ENCODE measurements at regions not wholly inside any gene's neighbourhood (a gene's known extent, or its start where the extent isn't known, plus 50 kb on each side); places are given as distances from the start of the nearest gene placed in this dataset.

DNA sequence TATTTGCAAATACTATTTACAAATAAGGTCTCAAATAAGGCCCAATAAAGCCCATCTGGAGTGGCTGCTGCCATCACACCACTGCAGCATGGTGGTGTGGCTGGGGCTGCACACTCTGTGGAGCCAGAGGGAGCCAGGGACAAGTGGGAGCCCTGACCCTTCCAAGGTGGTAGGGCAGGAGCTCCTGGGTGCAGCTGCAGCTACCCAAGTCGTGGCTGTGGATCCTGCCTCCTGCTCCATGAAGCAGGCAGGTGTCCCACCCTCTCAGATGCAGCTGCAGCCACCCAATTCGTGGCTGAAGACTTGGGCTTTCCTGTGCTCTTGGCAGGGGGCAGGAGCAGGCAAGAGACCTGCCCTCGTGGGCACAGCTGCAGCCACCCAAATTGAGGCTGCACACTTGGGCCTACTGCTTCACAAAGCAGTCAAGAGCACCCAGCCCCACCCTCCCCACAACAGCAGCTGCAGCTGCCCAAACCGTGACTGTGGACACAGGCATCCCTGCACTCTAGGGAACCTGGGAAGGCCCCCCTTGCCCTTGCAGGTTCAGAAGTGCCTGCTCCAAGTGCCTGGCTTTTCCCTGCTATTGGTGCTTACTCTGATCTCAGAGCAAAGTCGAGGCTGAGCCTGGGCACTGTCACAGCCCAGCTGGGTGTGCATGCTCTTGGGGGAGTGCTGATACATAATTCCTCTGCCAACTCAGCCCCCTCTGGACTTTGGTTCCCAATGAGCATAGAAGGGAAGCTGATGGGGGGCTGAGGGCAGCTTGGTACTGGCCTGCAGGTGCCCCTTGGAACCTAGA, 614.8 kb downstream of the PCDH18 start:
- DNase-seq, result no peak

DNA sequence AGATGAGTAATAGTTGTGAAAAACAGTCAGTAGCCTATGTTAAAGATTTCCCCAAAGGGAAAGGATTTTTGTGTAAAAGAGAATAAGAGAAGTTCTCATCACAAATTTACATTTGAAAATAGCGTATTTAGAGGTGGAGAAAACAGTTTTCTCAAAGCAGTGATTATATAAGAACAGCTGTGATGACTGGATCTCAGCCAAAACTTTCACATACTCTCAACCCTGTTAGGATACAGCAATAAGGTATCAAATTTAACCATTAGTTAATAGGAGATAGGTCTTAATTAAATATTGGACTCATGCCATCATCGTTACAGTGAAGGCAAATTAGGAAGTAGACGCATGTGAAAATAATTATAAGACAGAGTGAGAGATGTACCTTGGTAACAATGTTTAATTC, 622.7 kb downstream of the PCDH18 start:
- peak; percentile 85 for DNase-seq

DNA sequence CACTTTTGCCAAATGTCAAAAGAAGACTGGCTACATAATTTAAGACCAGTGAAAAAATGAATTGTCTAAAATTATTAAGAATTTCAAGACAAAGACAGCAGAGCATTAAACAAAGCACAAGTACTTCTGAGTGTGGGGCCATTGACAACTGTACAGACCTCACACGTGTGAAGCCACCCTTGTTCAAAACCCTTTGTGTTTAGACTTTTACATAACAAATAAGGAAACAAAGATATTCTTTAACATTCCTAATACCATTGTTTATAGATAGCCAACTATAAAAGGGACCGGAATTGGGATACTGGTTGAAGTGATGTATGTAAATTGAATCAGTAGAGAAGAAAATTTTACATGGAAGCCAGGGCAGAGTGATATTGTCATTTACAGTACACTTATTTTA, 624.2 kb downstream of the PCDH18 start:
- no peak for DNase-seq

DNA sequence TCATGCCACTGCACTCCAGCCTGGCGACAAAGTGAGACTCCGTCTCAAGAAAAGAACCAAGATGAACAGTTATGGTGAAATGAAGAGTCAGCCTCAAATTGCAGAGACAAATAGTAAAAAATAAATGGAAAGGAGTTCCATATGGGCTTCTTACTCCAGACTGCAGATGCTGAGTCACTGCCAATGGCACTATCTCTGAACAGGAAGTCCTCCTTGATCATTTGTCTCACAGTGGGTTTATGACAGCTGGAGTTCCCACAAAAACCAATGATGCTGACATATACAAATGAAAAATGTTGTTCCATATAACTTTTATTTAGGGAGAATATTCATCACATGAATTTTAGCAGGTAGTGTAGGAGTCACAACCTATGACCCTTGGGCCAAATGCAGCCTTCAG, 631.6 kb downstream of the PCDH18 start:
- no peak for DNase-seq

GRCh38 chr4:136898590-136899248, 633.6 kb downstream of the PCDH18 start:
- DNase-seq, result no peak

GRCh38 chr4:136893573-136893972, 638.7 kb downstream of the PCDH18 start:
- DNase-seq, result no peak

DNA sequence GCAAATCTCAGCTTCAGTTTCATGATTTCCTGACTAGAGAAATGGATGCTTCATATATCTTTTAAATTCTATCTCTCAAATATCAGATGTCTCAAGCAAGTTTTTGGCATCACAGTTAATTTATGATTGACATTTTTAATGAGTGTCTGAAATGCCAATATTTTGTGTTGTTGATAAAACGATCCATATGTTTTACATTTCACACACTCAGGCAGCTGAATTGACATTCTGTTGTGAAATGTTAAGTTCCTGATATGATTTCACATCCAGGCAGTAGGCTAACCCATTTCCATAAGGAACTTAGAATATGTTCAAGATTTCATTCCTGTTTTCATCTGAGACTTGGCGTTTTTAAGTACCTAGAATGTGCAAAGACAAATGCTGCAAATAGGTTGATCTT, 650.6 kb downstream of the PCDH18 start:
- DNase-seq, result no peak

GRCh38 chr4:136873555-136873954, 658.7 kb downstream of the PCDH18 start:
- DNase-seq, result no peak

- no peak for DNase-seq
Observed at GRCh38 chr4:136867465-136867864, 664.8 kb downstream of the PCDH18 start.

GRCh38 chr4:136865526-136865925, 666.8 kb downstream of the PCDH18 start:
- DNase-seq, result no peak

DNA sequence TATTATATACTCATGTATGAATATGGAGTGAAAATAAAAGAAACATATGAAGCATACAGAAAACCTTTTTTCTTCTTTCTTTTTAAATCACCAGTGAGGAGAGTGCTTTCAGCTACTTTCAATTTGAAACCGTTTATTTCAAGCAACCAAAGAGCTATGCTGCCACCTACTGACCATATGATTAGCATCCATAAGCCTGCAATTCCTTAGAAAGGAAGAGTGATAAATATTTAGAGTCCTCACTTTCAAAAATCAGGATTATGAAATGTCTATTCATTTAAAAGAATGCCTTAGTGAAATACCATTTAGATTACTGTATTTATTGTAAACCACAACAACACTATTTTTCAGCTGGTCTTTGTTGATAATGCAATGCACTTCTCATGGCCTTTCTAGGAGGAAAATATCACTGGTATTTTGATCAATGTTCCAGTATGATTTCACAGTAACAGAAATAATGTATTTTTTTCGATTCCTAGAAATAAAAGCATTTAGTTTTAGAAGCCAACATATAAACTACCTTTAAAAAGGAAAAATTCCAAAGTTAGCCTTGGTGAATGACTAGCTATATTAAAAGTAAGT, 667.6 kb downstream of the PCDH18 start:
- DNase-seq, result peak; percentile 78

DNA sequence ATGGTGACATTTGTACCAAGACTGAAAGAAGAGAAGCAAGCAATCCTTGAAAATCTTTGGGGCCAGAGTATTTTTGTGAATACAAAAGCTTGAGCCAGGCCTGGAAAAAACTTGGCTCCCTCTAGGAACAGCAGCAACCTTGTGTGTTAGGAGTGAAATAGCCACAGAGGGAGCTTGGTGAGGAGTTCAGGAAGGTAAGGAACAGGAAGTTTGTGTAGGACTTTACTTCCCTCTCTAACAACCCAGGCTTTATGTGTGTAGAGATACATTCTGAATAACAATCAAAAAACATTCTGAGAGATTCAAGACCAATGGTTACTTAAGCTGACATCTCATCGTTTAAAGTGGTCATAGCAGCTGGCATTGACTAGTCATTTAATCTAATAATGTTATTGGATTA, 668.5 kb downstream of the PCDH18 start:
- DNase-seq, result no peak

DNA sequence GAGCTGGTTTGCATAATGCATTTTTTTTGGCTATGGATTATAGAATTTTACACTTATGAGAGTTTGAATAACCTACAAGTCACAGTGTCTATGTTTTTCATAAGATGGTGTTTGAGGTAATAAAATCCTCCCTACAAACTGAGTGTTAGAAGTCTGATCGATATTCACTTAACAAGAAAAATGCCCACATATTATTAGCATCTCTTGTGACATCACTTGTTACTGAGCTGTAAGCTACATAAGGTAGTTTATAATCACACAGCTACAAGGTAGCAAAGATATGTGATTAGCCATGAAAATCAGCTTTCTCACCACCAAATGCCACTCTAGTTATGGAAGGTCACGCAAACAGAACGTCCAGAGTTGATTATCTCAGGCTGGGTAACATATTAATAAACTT, 669.6 kb downstream of the PCDH18 start:
- DNase-seq, result no peak

- no peak for DNase-seq
Observed at GRCh38 chr4:136861091-136861490, 671.2 kb downstream of the PCDH18 start.

DNA sequence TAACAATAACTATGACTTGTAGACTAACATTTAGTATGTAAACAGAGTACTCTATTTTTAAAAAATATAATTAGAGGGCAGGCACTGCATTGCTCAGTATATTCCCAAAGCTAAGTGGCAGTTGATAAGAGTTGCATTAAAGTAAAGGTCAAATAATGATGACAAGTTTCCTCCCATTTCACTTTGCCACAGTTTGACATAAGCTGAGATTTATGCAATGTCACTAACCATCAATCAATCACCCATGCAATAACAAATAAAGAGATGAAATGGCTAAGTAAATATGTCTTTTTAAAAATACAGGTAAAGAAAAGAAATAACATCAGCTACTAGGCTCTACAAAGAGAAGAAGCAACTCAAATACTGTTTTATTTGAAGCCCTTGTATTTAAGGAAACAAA, 673.4 kb downstream of the PCDH18 start:
- DNase-seq, result no peak

- no peak for DNase-seq
Observed at GRCh38 chr4:136855886-136856285, 676.4 kb downstream of the PCDH18 start.

DNA sequence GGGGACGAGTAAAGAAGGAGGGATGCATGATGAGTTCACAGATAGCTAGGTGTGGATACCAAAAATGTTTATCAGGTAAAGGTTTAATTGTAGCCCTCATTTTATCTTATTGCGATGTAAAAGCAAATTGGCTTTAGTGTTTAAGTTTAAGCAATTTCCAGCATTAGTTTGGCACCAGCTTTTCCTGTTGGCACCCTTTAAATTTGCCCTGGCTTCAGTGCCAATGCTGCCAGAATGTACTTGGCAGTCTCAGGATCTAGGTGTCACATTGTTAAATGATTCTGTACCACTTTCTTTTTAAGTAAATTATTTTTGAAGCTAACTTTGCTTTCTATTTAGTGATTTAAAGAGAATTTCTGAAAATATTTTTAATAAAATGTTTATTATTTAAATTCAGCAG, 681.8 kb downstream of the PCDH18 start:
- no peak for DNase-seq

- DNase-seq, result no peak
Observed at GRCh38 chr4:136847881-136848621, 684.2 kb downstream of the PCDH18 start.

DNA sequence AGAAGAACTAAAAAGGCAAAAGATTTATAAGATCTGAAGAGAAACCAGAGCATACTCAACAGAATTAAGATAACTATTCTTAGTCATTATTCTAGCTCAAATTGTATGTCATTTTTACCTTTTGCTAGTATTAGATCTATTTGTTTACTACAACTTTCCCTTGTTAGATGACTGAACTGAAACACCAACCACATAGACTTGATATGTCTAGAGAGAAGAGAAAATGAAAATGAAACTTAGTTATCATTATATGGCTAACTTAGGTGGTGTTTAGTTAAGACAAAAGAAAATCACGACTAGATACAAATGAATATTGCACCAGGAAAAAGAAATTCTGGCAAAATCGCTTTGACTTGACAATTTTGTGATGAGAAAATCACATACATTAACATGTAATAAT, 690.8 kb downstream of the PCDH18 start:
- no peak for DNase-seq

- DNase-seq, result no peak
Observed at GRCh38 chr4:136838607-136839006, 693.7 kb downstream of the PCDH18 start.

GRCh38 chr4:136831553-136831952, 700.7 kb downstream of the PCDH18 start:
- DNase-seq, result no peak

GRCh38 chr4:136829280-136829679, 703.0 kb downstream of the PCDH18 start:
- DNase-seq, result no peak

DNA sequence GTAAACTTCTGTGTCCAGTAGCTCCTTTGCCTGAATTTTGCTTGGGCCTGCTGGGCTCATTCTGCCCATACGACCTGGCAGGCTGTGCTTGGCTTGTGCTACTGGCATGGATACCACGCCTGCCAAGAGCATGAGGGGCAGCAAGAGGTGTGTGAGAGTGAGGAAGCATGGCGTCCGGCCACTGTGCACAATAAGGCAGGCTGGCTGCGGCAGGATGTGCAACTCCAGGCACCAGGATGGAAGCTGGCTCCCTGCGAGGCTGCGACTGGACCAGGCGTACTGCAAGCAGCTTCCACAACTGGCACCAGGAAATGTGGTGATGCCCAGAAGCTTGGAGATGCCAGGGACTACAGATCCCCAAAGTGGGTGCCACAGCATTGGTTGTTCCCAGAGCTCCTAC, 709.3 kb downstream of the PCDH18 start:
- no peak for DNase-seq
